ENCODE measurements at regions not wholly inside any gene's neighbourhood (a gene's known extent, or its start where the extent isn't known, plus 50 kb on each side); places are given as distances from the start of the nearest gene placed in this dataset.

GRCh38 chr14:30045720-30046119 lies 118.1 kb upstream of the PRKD1 start:
- no peak for TF ChIP-seq POLR2AphosphoS5 (IDR thresholded peaks at IDR 0.05)
- no peak for TF ChIP-seq CTCF (IDR thresholded peaks at IDR 0.05)
- TF ChIP-seq POLR2A (IDR thresholded peaks at IDR 0.05): no peak

Data from stomach (tissue), 4 donors.